IMR-90 (cell line): ENCODE measurements at regions not wholly inside any gene's neighbourhood (a gene's known extent, or its start where the extent isn't known, plus 50 kb on each side); places are given as distances from the start of the nearest gene placed in this dataset.

Source experiments
- ATAC-seq: fragments of 200-7000 bp; cut with Tn5 transposase; 2 replicates; pipeline ENCODE4 v1.9.1; 2020; ENCODE audit warnings: low read depth, mild to moderate bottlenecking, moderate library complexity
- BruUV-seq: library from RNA; stranded (reverse); fragments of 400-500 nt; replicated peaks from 2 replicates; lab custom pipeline; 2021; lab: Mats Ljungman, UMichigan
- CTCF ChIA-PET: fragments of 300-600 bp; formaldehyde crosslinking; extraction: SDS; loops from one replicate; lab custom pipeline; 2021; ENCODE audit warnings: antibody characterized with exemption; lab: Yijun Ruan, JAX
- POLR2A ChIA-PET: fragments of 300-600 bp; sonication (Branson Sonifier 250); formaldehyde crosslinking; loops from one replicate; lab custom pipeline; 2022; ENCODE audit warnings: antibody characterized with exemption; ENCODE audit not compliant: unreplicated experiment; lab: Charles Lee
- DNase-seq: peaks from one replicate; pipeline ENCODE4 v3.0.0; 2013
- H2AFZ ChIP-seq: replicated peaks from 2 replicates; pipeline ENCODE3; 2013; ENCODE audit warnings: low read length, mild to moderate bottlenecking; ENCODE audit not compliant: poor library complexity
- H2AK5ac ChIP-seq: 2 replicates; pipeline ENCODE4 v1.6.1; 2013; ENCODE audit warnings: low read depth, low read length, inconsistent platforms
- H2AK9ac ChIP-seq: replicated peaks from 2 replicates; pipeline ENCODE3; 2013; ENCODE audit warnings: mild to moderate bottlenecking, low read depth, low read length, moderate library complexity; ENCODE audit not compliant: poor library complexity
- H2BK120ac ChIP-seq: 2 replicates; pipeline ENCODE4 v1.6.1; 2013; ENCODE audit warnings: low read depth, low read length, inconsistent platforms
- H2BK15ac ChIP-seq: 3 replicates; pipeline ENCODE4 v1.6.1; 2013; ENCODE audit warnings: low read depth, low read length, inconsistent platforms
- H2BK20ac ChIP-seq: 2 replicates; pipeline ENCODE4 v1.6.1; 2013; ENCODE audit warnings: low read depth, mild to moderate bottlenecking, inconsistent platforms, low read length, moderate library complexity
- H2BK5ac ChIP-seq: 2 replicates; pipeline ENCODE4 v1.6.1; 2013; ENCODE audit warnings: mild to moderate bottlenecking, low read depth, low read length, inconsistent platforms; ENCODE audit not compliant: poor library complexity, severe bottlenecking
- H3K14ac ChIP-seq: replicated peaks from 2 replicates; pipeline ENCODE4 v1.6.1; 2013; ENCODE audit warnings: low read depth, low read length, inconsistent platforms
- H3K18ac ChIP-seq: 2 replicates; pipeline ENCODE4 v1.6.1; 2013; ENCODE audit warnings: low read depth, low read length, control low read depth
- H3K23ac ChIP-seq: 2 replicates; pipeline ENCODE4 v1.6.1; 2013; ENCODE audit warnings: low read depth, low read length, inconsistent platforms
- H3K27ac ChIP-seq: 2 replicates; pipeline ENCODE4 v1.5.1; 2013; ENCODE audit warnings: mild to moderate bottlenecking, control low read depth, low read length; ENCODE audit not compliant: insufficient read depth
- H3K27me3 ChIP-seq: 2 replicates; pipeline ENCODE4 v1.6.1; 2013; ENCODE audit warnings: low read length; ENCODE audit not compliant: control insufficient read depth, insufficient read depth
- H3K36me3 ChIP-seq: 2 replicates; pipeline ENCODE4 v1.6.1; 2013; ENCODE audit warnings: low read length, mixed read lengths; ENCODE audit not compliant: control insufficient read depth, insufficient read depth
- H3K4ac ChIP-seq: 2 replicates; pipeline ENCODE4 v1.6.1; 2013; ENCODE audit warnings: low read depth, low read length, inconsistent platforms
- H3K4me1 ChIP-seq: 2 replicates; pipeline ENCODE4 v1.6.1; 2013; ENCODE audit warnings: low read length, mixed read lengths; ENCODE audit not compliant: control insufficient read depth, insufficient read depth
- H3K4me2 ChIP-seq: 2 replicates; pipeline ENCODE4 v1.6.1; 2013; ENCODE audit warnings: low read depth, mild to moderate bottlenecking, control low read depth, low read length, moderate library complexity
- H3K4me3 ChIP-seq: 2 replicates; pipeline ENCODE4 v1.5.1; 2013; ENCODE audit warnings: low read depth, mild to moderate bottlenecking, control low read depth, low read length, moderate library complexity; ENCODE audit not compliant: insufficient read depth
- H3K56ac ChIP-seq: 2 replicates; pipeline ENCODE4 v1.6.1; 2013; ENCODE audit warnings: low read length, inconsistent platforms; ENCODE audit not compliant: insufficient read depth; ENCODE audit errors: extremely low read depth
- H3K79me1 ChIP-seq, 2 experiments: 2 replicates each; pipeline ENCODE4 v1.6.1; 2013; ENCODE audit warnings: low read length in 2 of 2, inconsistent platforms in 1 of 2, low read depth in 1 of 2
- H3K9ac ChIP-seq: 2 replicates; pipeline ENCODE4 v1.6.1; 2013; ENCODE audit warnings: low read depth, low read length, control low read depth
- H3K9me1 ChIP-seq: 2 replicates; pipeline ENCODE4 v1.6.1; 2013; ENCODE audit warnings: low read length, inconsistent platforms; ENCODE audit not compliant: insufficient read depth
- H3K9me3 ChIP-seq: 2 replicates; pipeline ENCODE4 v1.6.1; 2013; ENCODE audit warnings: low read length; ENCODE audit not compliant: control insufficient read depth, insufficient read depth
- H4K20me1 ChIP-seq: 2 replicates; pipeline ENCODE4 v1.6.1; 2013; ENCODE audit warnings: low read length, inconsistent platforms; ENCODE audit not compliant: insufficient read depth
- H4K5ac ChIP-seq: 2 replicates; pipeline ENCODE4 v1.6.1; 2013; ENCODE audit warnings: mild to moderate bottlenecking, low read depth, low read length, control low read depth
- H4K8ac ChIP-seq, 2 experiments: 2 replicates each; pipeline ENCODE4 v1.6.1; 2013; ENCODE audit warnings: low read depth in 2 of 2, low read length in 2 of 2, control low read depth in 1 of 2, inconsistent platforms in 1 of 2
- H4K91ac ChIP-seq: 2 replicates; pipeline ENCODE4 v1.6.1; 2013; ENCODE audit warnings: low read depth, low read length, inconsistent platforms; ENCODE audit not compliant: insufficient read depth
- BHLHE40 ChIP-seq: fragments of 150-350 bp; IDR thresholded peaks from 2 replicates; pipeline ENCODE4 v1.6.1; 2016; ENCODE audit warnings: mild to moderate bottlenecking, low read depth, low read length
- CEBPB ChIP-seq: IDR thresholded peaks from 2 replicates; pipeline ENCODE4 v1.6.1; 2012; ENCODE audit warnings: low read depth, low read length, improper control_type of control experiment
- CHD1 ChIP-seq: IDR thresholded peaks from 2 replicates; pipeline ENCODE4 v1.6.1; 2012; ENCODE audit warnings: low read depth, low read length, improper control_type of control experiment
- FOS ChIP-seq: fragments of 150-350 bp; IDR thresholded peaks from 2 replicates; pipeline ENCODE4 v1.6.1; 2016; ENCODE audit warnings: low read depth, low read length
- MAFK ChIP-seq: IDR thresholded peaks from 2 replicates; pipeline ENCODE4 v1.6.1; 2012; ENCODE audit warnings: low read depth, low read length, improper control_type of control experiment
- MAZ ChIP-seq: IDR thresholded peaks from 2 replicates; pipeline ENCODE4 v1.6.1; 2012; ENCODE audit warnings: low read depth, mild to moderate bottlenecking, low read length, improper control_type of control experiment, moderate library complexity, borderline replicate concordance
- MXI1 ChIP-seq: IDR thresholded peaks from 2 replicates; pipeline ENCODE4 v1.6.1; 2012; ENCODE audit warnings: low read depth, mild to moderate bottlenecking, low read length, moderate library complexity, borderline replicate concordance
- NFE2L2 ChIP-seq: fragments of 150-350 bp; IDR thresholded peaks from 2 replicates; pipeline ENCODE4 v1.6.1; 2016; ENCODE audit warnings: low read depth, mild to moderate bottlenecking, low read length
- POLR2A ChIP-seq: IDR thresholded peaks from 2 replicates; pipeline ENCODE4 v1.6.1; 2012; ENCODE audit warnings: mild to moderate bottlenecking, low read depth, low read length
- RAD21 ChIP-seq: IDR thresholded peaks from 2 replicates; pipeline ENCODE4 v1.6.1; 2012; ENCODE audit warnings: low read length, improper control_type of control experiment
- RCOR1 ChIP-seq: IDR thresholded peaks from 2 replicates; pipeline ENCODE4 v1.6.1; 2012; ENCODE audit warnings: mild to moderate bottlenecking, low read length, improper control_type of control experiment; ENCODE audit not compliant: insufficient replicate concordance
- RFX5 ChIP-seq: IDR thresholded peaks from 2 replicates; pipeline ENCODE4 v1.8.0; 2012; ENCODE audit warnings: low read depth, mild to moderate bottlenecking, low read length, moderate library complexity
- SMC3 ChIP-seq: fragments of 150-350 bp; IDR thresholded peaks from 2 replicates; pipeline ENCODE4 v1.6.1; 2016; ENCODE audit warnings: low read depth, mild to moderate bottlenecking, antibody characterized with exemption, low read length, moderate library complexity
- WGBS, 2 experiments: methylation state at CpG; one replicate each; pipeline versions ENCODE4 v1.1.5 to v1.1.7; 2013; ENCODE audit warnings: missing lambda C conversion rate in 2 of 2; ENCODE audit not compliant: insufficient read length in 1 of 2; ENCODE audit errors: extremely low coverage in 2 of 2; 5-methylcytosine and 5-hydroxymethylcytosine counted together
- dilution Hi-C: fragments of 300-500 bp; cut with HindIII; formaldehyde crosslinking; loops from one replicate; pipeline ENCODE4 v1.14.3; 2018; ENCODE audit warnings: low sequenced_read_pairs; ENCODE audit not compliant: unreplicated experiment
- in situ Hi-C: fragments of 300-500 bp; cut with MboI; formaldehyde crosslinking; loops from 3 replicates; pipeline ENCODE4 v1.14.3; 2019; ENCODE audit warnings: low sequenced_read_pairs, inconsistent platforms, mixed read lengths
- intact Hi-C: fragments of 100-400 bp; cut with micrococcal nuclease; formaldehyde crosslinking; loops from 2 replicates; pipeline ENCODE4 v1.10.0; 2022
- TF ChIP-seq, protein P1 (sequence below): fragments of 150-350 bp; IDR thresholded peaks from 2 replicates; pipeline ENCODE4 v1.6.1; 2017; ENCODE audit warnings: mild to moderate bottlenecking, antibody characterized with exemption, low read length, low read depth
- TF ChIP-seq, protein P2 (sequence below): fragments of 150-350 bp; IDR thresholded peaks from 2 replicates; pipeline ENCODE4 v1.6.1; 2016; ENCODE audit warnings: low read depth, mild to moderate bottlenecking, low read length, moderate library complexity, borderline replicate concordance
- TF ChIP-seq, protein P3 (sequence below): conservative IDR thresholded peaks from 2 replicates; pipeline ENCODE4 v1.5.1; 2012; ENCODE audit warnings: mild to moderate bottlenecking, low read depth, low read length, improper control_type of control experiment

DNA sequence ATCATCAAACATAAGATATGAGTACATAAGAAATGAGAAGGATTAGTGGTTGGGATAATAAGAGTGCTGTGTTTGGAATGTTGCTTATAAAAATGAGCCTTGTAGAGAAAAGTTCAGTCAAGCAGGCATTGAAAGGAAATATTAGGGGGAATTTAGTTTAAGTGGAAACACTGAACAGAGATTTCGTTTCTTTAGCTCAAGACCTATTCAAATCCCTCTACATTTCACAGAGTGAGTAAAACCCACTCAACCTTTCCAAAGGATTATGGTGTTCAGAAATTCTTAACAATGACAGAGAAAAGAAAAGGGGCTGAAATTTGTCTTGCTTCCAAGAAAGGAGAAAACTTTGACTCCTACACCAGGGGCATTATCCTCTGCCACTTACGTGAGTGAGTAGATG is 1072.4 kb upstream of the LCORL start:
- WGBS, 2 experiments, result no CpG with 5 or more reads among the region's 2 CpGs
- DNase-seq (no peak), ATAC-seq (no peak)
- no peak overlapping the region for H4K8ac ChIP-seq
- H2AK9ac ChIP-seq, result no peak overlapping the region
- no peak overlapping the region for H4K5ac ChIP-seq
- no peak overlapping the region for H2BK120ac ChIP-seq
- dilution Hi-C loops, result no loop called here
- no peak overlapping the region for H3K18ac ChIP-seq
- no peak overlapping the region for H3K9ac ChIP-seq
- TF ChIP-seq POLR2A (no peak), MXI1 (no peak), CEBPB (no peak), RAD21 (no peak), RCOR1 (no peak), SMC3 (no peak), MAZ (no peak), MAFK (no peak), RFX5 (no peak), CHD1 (no peak), FOS (no peak), NFE2L2 (no peak), BHLHE40 (no peak)
- TF ChIP-seq, protein P1, sequence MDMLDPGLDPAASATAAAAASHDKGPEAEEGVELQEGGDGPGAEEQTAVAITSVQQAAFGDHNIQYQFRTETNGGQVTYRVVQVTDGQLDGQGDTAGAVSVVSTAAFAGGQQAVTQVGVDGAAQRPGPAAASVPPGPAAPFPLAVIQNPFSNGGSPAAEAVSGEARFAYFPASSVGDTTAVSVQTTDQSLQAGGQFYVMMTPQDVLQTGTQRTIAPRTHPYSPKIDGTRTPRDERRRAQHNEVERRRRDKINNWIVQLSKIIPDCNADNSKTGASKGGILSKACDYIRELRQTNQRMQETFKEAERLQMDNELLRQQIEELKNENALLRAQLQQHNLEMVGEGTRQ, result no peak
- TF ChIP-seq, protein P2, sequence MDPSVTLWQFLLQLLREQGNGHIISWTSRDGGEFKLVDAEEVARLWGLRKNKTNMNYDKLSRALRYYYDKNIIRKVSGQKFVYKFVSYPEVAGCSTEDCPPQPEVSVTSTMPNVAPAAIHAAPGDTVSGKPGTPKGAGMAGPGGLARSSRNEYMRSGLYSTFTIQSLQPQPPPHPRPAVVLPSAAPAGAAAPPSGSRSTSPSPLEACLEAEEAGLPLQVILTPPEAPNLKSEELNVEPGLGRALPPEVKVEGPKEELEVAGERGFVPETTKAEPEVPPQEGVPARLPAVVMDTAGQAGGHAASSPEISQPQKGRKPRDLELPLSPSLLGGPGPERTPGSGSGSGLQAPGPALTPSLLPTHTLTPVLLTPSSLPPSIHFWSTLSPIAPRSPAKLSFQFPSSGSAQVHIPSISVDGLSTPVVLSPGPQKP, result no peak
- TF ChIP-seq, protein P3, sequence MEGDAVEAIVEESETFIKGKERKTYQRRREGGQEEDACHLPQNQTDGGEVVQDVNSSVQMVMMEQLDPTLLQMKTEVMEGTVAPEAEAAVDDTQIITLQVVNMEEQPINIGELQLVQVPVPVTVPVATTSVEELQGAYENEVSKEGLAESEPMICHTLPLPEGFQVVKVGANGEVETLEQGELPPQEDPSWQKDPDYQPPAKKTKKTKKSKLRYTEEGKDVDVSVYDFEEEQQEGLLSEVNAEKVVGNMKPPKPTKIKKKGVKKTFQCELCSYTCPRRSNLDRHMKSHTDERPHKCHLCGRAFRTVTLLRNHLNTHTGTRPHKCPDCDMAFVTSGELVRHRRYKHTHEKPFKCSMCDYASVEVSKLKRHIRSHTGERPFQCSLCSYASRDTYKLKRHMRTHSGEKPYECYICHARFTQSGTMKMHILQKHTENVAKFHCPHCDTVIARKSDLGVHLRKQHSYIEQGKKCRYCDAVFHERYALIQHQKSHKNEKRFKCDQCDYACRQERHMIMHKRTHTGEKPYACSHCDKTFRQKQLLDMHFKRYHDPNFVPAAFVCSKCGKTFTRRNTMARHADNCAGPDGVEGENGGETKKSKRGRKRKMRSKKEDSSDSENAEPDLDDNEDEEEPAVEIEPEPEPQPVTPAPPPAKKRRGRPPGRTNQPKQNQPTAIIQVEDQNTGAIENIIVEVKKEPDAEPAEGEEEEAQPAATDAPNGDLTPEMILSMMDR, result no peak
- H3K4me1 ChIP-seq, result no peaks in the 10 kb centered on the region
- intact Hi-C loops, result no loop called here
- H3K4me3 ChIP-seq, result no peak overlapping the region
- no peaks in the 10 kb centered on the region for H3K9me1 ChIP-seq
- in situ Hi-C loops, result no loop called here
- no peak overlapping the region for H2AFZ ChIP-seq
- H3K27me3 ChIP-seq, result no peaks in the 10 kb centered on the region
- no peak overlapping the region for H2BK20ac ChIP-seq
- H3K4me2 ChIP-seq, result no peak overlapping the region
- no peak overlapping the region for H2AK5ac ChIP-seq
- H2BK5ac ChIP-seq, result no peak overlapping the region
- H3K56ac ChIP-seq, result no peak overlapping the region
- H4K20me1 ChIP-seq, result no peaks in the 10 kb centered on the region
- H3K9me3 ChIP-seq, result no peaks in the 10 kb centered on the region
- H3K27ac ChIP-seq, result no peak overlapping the region
- no peaks in the 10 kb centered on the region for H3K36me3 ChIP-seq
- ChIA-PET POLR2A (no interaction called here), CTCF (no interaction called here)
- no peak overlapping the region for H3K4ac ChIP-seq
- H2BK15ac ChIP-seq, result no peak overlapping the region
- H3K14ac ChIP-seq, result no peak overlapping the region
- no peaks in the 10 kb centered on the region for H3K79me1 ChIP-seq
- H3K23ac ChIP-seq, result no peak overlapping the region
- no TSS peak for BruUV-seq
- no peak overlapping the region for H4K91ac ChIP-seq
